Activated naive CD4-positive, alpha-beta T cell treated with anti-CD3 and anti-CD28 coated beads, Interleukin-2, amount 50 U/mL, for 72 hours (primary cell): ENCODE measurements at regions not wholly inside any gene's neighbourhood (a gene's known extent, or its start where the extent isn't known, plus 50 kb on each side); places are given as distances from the start of the nearest gene placed in this dataset.

Source experiments
- ATAC-seq, 2 donors: fragments of 150-1000 bp; cut with Tn5 transposase; 2 replicates each; pipeline ENCODE4 v1.10.0; 2021; ENCODE audit warnings: mild to moderate bottlenecking in 2 of 2, moderate library complexity in 2 of 2
- DNase-seq, 2 donors: peaks; one replicate each; pipeline ENCODE4 v3.0.0; 2021 to 2022; ENCODE audit warnings: low spot score in 2 of 2
- H3K27ac Mint-ChIP-seq, 2 donors: one replicate each; pipeline ENCODE4 v1.8.0; 2022; ENCODE audit warnings: mild to moderate bottlenecking in 2 of 2, mixed read lengths in 2 of 2
- H3K36me3 Mint-ChIP-seq, 2 donors: one replicate each; pipeline ENCODE4 v1.8.0; 2022; ENCODE audit warnings: mixed read lengths in 2 of 2
- H3K9me3 Mint-ChIP-seq, 2 donors: one replicate each; pipeline ENCODE4 v1.8.0; 2022; ENCODE audit warnings: mixed read lengths in 2 of 2

DNA sequence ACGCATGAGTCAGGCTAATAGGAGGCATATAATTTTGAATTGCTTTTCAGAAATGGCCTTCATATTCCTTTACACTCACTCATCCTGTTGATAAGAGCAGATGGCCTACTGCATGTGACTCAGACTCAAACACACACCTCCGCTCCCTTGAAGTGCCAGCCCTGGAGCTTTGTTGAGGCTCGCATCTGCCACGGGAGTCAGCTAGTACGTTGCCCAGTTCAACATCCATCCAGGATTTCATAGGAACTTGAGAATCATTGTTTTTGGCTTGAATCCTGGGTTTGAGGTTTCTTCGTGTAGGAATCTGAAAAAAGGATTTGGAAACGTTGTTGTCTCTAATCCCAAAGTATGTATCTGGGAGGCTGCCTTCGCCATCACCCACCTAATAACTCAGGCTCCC is 87.4 kb upstream of the JAG1 start:
- Mint-ChIP-seq H3K9me3 (no peaks in the 10 kb centered on the region), H3K36me3 (no peaks in the 10 kb centered on the region), H3K27ac (no peak overlapping the region)
- no peak for DNase-seq
- no peak for ATAC-seq

- Mint-ChIP-seq H3K9me3 (peaks cover 0 to 3% of the 10 kb centered on the region in 2 donors), H3K36me3 (no peaks in the 10 kb centered on the region), H3K27ac (no peak overlapping the region)
- DNase-seq (no peak), ATAC-seq (no peak)
Measured at GRCh38 chr20:10761786-10762185, 88.0 kb upstream of the JAG1 start.

DNA sequence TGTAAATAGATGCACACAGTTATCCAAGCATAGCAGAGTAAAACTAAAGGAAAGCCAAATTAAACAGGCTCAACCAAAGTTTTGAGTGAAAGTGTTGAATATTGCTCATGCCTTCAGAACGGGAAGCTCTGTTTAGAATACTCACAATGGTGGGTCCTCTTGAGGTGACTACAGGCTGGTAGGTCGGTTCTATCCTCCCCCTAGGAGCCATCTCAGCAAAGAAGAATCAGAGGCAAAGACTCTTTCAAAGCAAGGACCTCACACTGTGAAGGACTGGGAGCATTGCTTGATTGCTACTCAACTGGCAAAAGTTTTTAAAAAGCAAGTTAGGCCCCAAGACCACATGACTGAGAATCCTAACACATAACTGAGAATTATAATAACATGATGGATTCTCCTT is 88.4 kb upstream of the JAG1 start:
- Mint-ChIP-seq H3K9me3 (peaks cover 0 to 4% of the 10 kb centered on the region in 2 donors), H3K36me3 (no peaks in the 10 kb centered on the region), H3K27ac (no peak overlapping the region)
- DNase-seq (no peak), ATAC-seq (no peak)

GRCh38 chr20:10763112-10763511 is 89.3 kb upstream of the JAG1 start:
- no peak for DNase-seq
- Mint-ChIP-seq H3K27ac (no peak overlapping the region), H3K36me3 (no peaks in the 10 kb centered on the region), H3K9me3 (peaks cover 0 to 4% of the 10 kb centered on the region in 2 donors)
- ATAC-seq, result no peak

- peaks cover 0 to 8% of the 10 kb centered on the region in 2 donors for H3K36me3 Mint-ChIP-seq
- ATAC-seq (no peak), DNase-seq (no peak)
- no peak overlapping the region for H3K27ac Mint-ChIP-seq
- H3K9me3 Mint-ChIP-seq, result peaks cover 0 to 4% of the 10 kb centered on the region in 2 donors
Measured at GRCh38 chr20:10769700-10770099, 95.9 kb upstream of the JAG1 start.

DNA sequence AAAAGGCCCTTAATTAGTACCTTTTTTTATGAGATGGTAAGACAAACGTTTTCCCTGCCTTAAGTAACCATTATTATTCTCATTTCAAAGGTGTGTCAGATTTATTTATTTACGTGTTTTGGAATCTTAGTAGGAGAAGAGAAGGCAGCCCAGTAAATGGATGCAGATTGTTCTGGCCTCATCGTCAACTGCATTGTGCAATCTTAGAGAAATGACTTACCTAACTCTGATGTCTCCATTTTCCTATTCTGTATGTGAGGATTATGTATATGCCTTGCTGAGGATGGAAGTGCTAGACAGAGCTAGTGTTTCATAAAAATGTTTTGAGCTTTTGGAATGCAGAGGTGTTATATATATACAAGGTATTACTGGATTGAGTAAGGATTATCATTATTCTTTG is 97.0 kb upstream of the JAG1 start:
- H3K27ac Mint-ChIP-seq, result no peak overlapping the region
- H3K36me3 Mint-ChIP-seq, result peaks cover 0 to 8% of the 10 kb centered on the region in 2 donors
- peaks cover 0 to 4% of the 10 kb centered on the region in 2 donors for H3K9me3 Mint-ChIP-seq
- ATAC-seq (no peak), DNase-seq (no peak)

GRCh38 chr20:10771435-10772140 is 97.8 kb upstream of the JAG1 start:
- no peak for ATAC-seq
- DNase-seq, result no peak
- H3K36me3 Mint-ChIP-seq, result peaks cover 0 to 8% of the 10 kb centered on the region in 2 donors
- peaks cover 0 to 3% of the 10 kb centered on the region in 2 donors for H3K9me3 Mint-ChIP-seq
- no peak overlapping the region for H3K27ac Mint-ChIP-seq

DNA sequence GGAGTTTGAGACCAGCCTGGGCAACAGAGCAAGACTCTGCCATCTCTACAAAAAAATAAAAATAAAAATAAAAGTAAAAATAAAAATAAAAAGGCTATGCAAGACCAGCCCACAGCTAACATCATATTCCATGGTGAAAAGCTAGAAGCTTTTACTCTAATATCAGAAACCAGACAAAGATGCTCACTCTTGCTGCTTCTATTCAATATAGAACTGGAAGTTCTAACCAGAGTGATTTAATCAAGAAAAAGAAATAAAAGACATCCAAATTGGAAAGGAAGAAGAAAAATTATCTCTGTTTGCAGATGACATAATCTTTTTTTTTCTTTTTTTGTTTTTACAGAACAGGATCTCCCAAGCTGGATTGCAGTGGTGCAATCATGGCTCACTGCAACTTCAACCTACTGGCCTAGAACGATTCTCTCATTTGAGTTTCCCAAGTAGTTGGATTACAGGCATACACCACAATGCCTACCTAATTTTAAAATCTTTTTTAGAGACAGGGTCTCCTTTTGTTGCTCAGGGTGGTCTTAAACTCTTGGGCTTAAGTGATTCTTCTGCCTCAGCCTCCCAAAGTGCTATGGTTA is 100.7 kb upstream of the JAG1 start:
- DNase-seq, result no peak
- Mint-ChIP-seq H3K9me3 (no peaks in the 10 kb centered on the region), H3K36me3 (peaks cover 0 to 8% of the 10 kb centered on the region in 2 donors), H3K27ac (no peak overlapping the region)
- no peak for ATAC-seq

- peaks cover 0 to 8% of the 10 kb centered on the region in 2 donors for H3K36me3 Mint-ChIP-seq
- no peak overlapping the region for H3K27ac Mint-ChIP-seq
- ATAC-seq (no peak), DNase-seq (no peak)
- H3K9me3 Mint-ChIP-seq, result no peaks in the 10 kb centered on the region
Measured at GRCh38 chr20:10777710-10778109, 103.9 kb upstream of the JAG1 start.

DNA sequence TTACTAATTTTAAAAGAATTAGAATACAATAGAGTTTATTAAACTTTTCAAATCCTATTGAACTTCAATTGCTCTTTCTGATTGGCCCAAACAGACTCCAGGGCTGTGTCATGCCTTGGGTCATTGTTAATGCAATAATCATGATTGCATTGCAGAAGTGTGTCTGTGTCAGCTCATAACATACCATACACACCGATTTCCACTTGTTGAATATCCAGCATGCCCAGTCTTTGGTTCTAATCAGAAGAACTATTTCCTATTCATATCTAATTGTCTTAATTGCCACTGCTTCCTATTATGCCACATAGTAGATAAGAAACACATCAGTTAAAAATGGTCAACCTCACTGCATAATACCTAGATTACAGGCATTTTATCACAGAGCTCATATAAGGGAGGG is 106.1 kb upstream of the JAG1 start:
- no peak for DNase-seq

DNA sequence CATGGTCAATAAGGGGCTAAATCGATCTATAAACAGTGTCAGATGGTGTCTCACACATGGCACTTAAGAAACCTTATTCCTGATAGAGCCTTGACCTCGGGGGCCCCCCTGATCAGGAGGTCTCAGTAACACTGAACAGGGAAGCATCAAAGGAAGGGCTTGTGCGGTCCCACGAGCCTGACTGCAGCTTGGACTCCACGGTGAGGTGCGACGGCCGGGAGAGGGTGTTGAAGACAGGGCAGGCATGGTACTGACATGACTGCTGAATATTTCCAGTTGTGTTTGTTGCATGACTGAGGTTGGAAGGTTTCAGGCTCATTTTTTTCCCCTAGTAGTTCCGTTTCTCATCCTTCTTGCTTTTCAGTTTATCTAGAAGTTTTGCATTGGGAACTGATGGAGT is 107.1 kb upstream of the JAG1 start:
- Mint-ChIP-seq H3K36me3 (no peaks in the 10 kb centered on the region), H3K27ac (no peak overlapping the region), H3K9me3 (no peaks in the 10 kb centered on the region)
- DNase-seq, result no peak
- ATAC-seq, result no peak

More for the DNA sequence above, 106.1 kb upstream of the JAG1 start:
- no peak overlapping the region for H3K27ac Mint-ChIP-seq
- no peak for ATAC-seq
- no peaks in the 10 kb centered on the region for H3K9me3 Mint-ChIP-seq
- no peaks in the 10 kb centered on the region for H3K36me3 Mint-ChIP-seq

DNA sequence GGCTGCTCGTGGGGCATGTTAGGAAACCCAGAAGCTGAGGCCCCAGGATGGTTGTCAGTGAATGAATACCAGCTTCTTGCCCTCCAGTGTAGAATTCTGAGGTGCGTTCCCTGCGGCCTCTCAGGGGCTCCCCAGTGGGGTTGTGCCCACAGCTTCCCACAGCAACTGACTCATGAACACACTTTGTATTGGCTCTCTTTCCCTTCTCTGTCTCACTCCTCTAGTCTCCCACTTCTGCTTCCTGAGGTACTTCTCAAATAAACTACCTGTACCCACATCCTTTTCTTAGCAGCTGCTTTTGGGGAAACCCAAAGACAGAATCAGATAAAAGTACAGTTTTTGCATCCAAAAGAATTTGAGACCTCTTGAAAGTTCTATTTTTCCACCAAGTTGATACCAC is 107.7 kb upstream of the JAG1 start:
- DNase-seq, result no peak

DNA sequence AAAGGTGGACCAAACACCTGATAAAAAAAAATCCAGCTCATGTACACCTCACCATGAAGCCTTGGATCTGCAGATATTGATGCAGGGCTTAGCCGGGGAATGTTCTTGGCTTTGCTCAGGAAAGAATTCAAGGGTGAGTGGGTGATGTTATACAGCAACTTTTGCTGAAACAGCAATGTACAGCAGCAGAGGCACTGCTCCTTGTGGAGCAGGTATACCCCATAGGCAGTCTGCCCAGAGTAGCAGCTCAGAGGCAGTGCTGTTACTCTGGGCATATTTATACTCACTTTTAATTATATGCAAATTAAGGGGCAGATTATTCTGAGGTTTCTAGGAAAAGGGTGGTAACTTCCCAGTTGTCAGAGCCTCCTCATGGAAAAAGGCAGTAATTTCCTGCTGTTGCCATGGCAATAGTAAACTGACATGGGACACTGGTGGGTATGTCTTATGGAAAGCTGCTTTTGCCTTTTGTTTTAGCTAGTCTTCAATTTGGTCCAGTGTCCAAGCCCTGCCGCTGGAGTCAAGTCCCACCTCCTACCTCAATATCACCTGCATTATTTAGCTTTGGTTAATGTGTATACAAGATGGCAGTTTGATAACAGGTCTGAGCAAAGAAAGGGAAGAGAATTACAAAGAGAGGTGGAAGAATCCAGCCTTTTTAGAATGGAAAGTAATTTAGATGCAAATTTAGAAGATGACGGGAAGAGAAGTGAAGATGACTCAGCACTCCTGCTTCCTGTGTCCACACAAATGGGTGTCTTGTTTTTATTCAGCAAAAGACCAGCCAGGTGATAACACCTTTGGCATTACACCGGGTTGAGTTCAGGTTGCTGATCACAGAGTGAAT is 110.1 kb upstream of the JAG1 start:
- Mint-ChIP-seq H3K9me3 (peaks cover 0 to 5% of the 10 kb centered on the region in 2 donors), H3K36me3 (no peaks in the 10 kb centered on the region), H3K27ac (peak overlapping the region in 1 of 2 donors; percentile 53)
- DNase-seq (no peak), ATAC-seq (no peak)

More for the DNA sequence above, 107.7 kb upstream of the JAG1 start:
- no peak for ATAC-seq
- Mint-ChIP-seq H3K9me3 (no peaks in the 10 kb centered on the region), H3K27ac (no peak overlapping the region), H3K36me3 (no peaks in the 10 kb centered on the region)

GRCh38 chr20:10784554-10785183 is 110.9 kb upstream of the JAG1 start:
- no peak overlapping the region for H3K27ac Mint-ChIP-seq
- peaks cover 0 to 7% of the 10 kb centered on the region in 2 donors for H3K9me3 Mint-ChIP-seq
- ATAC-seq (no peak), DNase-seq (no peak)
- H3K36me3 Mint-ChIP-seq, result no peaks in the 10 kb centered on the region

GRCh38 chr20:10786678-10787077 is 112.9 kb upstream of the JAG1 start:
- Mint-ChIP-seq H3K9me3 (peaks cover 0 to 7% of the 10 kb centered on the region in 2 donors), H3K36me3 (no peaks in the 10 kb centered on the region), H3K27ac (no peak overlapping the region)
- no peak for DNase-seq
- no peak for ATAC-seq

DNA sequence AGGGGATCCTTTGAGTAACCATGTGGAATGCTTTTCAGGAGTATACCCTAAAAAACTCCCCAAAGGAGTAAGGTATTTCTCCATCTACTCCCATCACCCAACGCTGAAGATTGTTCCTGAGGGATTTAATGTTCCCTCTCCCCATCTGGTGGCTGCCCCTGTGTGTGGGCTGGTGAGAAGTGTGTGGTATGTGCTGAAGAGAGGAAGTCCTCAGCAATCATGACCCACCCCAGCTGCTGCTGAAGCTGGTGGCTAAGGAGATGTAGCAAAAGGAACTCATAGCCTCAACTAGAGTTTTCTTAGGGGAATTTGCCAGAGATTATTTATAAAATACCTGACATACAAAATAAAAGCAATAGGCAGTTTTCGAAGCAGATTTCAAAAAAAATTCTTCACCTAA is 114.3 kb upstream of the JAG1 start:
- no peak overlapping the region for H3K27ac Mint-ChIP-seq
- no peak for ATAC-seq
- peaks cover 0 to 7% of the 10 kb centered on the region in 2 donors for H3K9me3 Mint-ChIP-seq
- DNase-seq, result no peak
- H3K36me3 Mint-ChIP-seq, result no peaks in the 10 kb centered on the region

GRCh38 chr20:10788877-10789276 is 115.1 kb upstream of the JAG1 start:
- no peak for DNase-seq

More at GRCh38 chr20:10788877-10789276, 115.1 kb upstream of the JAG1 start:
- Mint-ChIP-seq H3K9me3 (peaks cover 0 to 7% of the 10 kb centered on the region in 2 donors), H3K36me3 (no peaks in the 10 kb centered on the region), H3K27ac (no peak overlapping the region)
- no peak for ATAC-seq
